GM18517 (cell line): ENCODE measurements at regions not wholly inside any gene's neighbourhood (a gene's known extent, or its start where the extent isn't known, plus 50 kb on each side); places are given as distances from the start of the nearest gene placed in this dataset.

Experiments used
- ATAC-seq: cut with Tn5 transposase; IDR thresholded peaks from one replicate; pipeline ENCODE4 v1.9.1; 2021; ENCODE audit warnings: mild to moderate bottlenecking, moderate library complexity; ENCODE audit not compliant: unreplicated experiment

DNA sequence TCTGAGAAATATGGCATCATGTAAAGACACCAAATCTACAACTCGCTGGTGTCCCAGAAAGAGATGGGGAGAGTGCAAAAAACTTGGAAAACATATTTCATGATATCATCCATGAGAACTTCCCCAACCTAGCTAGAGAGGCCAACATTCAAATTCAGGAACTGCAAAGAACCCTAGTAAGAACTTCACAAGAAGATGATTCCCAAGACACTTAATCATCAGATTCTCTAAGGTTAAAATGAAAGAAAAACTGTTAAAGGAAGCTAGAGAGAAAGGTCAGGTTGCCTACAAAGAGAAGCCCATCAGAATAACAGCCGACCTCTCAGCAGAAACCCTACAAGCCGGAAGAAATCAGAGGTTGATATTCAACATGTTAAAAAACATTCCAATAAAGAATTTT lies 95.5 kb upstream of the PRLR start:
- ATAC-seq: no peak

GRCh38 chr5:35324679-35325078 lies 94.4 kb upstream of the PRLR start:
- ATAC-seq: no peak

DNA sequence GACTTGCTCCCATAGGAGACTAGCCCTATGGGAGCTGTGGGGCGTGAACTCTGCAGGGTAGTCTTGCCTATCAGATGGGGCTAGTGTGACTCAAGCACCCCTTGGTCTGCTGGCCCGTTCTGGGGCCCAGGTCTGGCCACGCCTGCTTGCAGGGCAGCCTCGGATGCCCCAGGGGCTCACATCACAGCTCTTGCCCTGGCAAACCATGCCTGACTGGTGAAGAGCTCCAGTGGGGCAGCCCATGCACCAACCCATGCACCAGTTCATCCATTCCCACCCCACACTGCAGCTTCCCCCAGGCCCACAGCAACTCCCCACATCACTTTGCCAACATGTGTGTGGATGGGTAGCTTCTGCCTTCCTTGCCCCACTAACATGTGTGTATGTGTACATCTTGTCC lies 93.9 kb upstream of the PRLR start:
- no peak for ATAC-seq

DNA sequence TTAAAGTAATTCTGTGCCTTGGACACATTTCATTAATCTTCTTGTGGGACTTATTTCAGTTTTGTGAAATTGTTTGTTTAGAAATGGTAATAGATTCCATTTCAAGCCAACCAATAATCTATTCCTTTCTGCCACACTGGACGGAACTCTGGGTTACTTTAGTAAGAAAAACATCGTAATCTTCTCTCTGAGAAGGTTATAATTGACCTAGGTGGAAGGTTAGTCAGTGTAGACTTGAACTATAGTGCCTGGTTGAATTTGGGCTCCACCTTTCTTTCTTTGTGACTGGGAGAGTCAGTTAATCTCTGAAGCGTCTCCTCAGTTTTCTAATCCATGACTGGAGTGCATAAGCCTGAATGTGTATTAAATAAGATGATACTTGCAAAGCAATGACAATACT lies 89.7 kb upstream of the PRLR start:
- peak; percentile 25 for ATAC-seq

DNA sequence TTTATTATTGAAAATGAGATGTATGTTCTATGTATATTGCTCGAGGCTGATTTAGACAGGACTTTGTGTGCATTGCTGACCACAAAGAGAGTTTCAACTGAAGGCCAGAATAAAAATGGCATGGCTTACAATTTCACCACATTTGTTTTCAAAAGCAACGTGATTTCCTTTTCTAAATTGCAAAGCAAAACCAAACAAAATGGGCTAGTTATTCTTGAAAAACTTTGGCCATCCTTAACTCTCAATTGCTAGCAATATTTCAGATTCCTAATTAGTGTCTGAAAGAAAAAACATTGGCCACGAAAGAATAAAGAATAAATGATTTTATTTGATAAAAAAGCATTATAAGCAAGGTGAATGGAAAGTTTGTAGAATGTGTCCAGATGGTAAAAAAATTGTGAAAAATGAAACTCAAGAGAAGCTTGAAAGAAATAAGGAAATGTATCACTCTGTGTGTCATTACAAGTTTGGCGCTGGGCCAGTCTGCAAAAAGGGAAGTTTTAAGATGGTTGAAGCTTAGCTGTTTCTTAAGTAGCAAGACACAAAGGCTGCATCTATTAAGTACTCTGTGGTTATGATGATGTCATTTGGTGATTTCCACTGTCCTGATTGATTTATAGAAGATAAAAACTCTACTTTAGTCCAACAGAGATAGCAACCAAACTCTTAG lies 89.2 kb upstream of the PRLR start:
- peak; percentile 99 for ATAC-seq

GRCh38 chr5:35317586-35317985 lies 87.3 kb upstream of the PRLR start:
- ATAC-seq: no peak

- no peak for ATAC-seq
These were observed 86.5 kb upstream of the PRLR start for GRCh38 chr5:35316611-35317274.

DNA sequence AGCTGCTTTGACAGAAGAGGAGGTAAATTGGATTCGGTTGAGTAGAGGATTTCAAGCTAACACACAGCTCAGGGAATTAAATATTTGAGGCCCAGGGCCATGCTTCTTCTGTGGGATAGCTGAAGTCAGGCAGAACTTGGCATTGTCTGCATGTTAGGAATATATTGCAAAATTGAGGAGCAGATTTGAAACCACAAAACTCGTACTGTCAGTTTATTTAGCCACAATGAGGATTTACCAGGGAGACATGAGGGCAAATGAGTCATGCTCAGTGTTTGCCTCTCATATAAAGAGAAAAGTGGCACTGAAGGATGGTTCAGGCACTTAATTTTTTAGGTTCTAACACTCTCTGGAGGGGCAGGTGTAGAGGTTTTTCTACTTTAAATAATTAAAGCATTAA lies 83.0 kb upstream of the PRLR start:
- no peak for ATAC-seq

DNA sequence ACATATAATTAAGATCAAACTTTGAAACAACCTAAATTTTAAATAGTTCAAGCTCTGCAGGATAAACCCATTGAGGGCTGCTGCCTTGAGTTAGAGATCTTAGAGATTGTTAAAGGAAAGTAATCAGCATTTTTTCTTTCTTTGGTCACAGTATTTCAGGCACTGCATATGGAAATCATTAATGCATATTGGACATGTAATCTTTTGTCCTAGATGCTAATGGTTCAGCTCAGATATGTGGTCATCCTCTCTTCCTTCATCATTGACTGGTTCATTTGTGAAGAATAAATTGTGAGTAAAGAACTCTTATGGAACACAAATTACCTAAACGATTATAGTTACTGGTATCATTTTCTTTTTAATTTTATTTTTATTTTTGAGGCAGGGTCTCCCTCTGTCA lies 82.0 kb upstream of the PRLR start:
- no peak for ATAC-seq

GRCh38 chr5:35309365-35310130 lies 79.3 kb upstream of the PRLR start:
- ATAC-seq: no peak

GRCh38 chr5:35308421-35308820 lies 78.1 kb upstream of the PRLR start:
- ATAC-seq: no peak

DNA sequence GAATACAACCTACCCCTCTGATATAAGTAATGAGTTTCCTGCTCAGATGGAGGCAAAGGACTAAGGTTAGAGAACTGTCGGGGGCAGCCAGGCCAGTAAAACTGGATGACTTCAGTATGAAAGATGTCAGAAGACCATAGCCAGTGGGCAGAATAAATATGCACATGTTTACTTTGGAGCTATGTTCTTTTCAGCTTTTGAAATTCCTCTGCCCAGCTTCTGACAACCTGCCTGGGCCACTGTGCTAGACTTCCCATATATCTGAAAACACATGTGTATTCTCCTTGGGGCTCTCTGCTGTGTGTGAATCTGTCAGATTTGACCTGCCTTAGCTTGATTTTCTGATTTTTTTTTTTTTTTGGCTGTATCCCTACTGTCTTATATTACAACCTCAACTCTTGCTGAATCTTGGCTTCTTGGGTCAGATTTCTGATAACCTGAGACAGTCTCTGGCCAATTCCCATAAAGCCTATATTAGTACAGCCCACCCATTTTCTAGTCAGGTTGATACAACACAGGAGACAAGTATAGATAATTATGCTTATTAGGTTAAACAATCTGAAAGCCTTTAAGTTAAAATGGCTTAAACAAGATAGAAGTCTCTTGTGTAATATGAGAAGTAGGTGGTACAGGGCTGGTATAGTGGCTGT lies 76.6 kb upstream of the PRLR start:
- ATAC-seq: no peak

GRCh38 chr5:35305336-35306020 lies 75.2 kb upstream of the PRLR start:
- no peak for ATAC-seq

DNA sequence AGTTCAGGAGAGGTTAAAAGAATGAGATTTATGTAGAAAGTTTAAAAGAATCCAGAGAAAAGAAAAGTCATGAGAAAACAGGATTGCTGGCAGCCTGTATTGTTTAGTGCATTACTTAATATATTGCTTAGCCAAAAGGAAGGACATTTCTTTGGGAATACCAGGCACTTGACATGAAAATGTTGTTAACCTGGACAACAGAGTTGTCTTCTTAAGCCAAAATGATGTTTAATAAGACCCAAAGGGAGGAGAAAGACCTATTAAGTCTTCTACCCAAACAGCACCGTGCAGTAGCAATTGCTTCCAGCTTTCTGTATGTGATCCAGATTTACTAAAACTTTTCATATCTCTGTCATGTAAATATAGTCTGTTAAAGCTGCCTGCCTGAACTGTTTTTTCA lies 74.0 kb upstream of the PRLR start:
- no peak for ATAC-seq

DNA sequence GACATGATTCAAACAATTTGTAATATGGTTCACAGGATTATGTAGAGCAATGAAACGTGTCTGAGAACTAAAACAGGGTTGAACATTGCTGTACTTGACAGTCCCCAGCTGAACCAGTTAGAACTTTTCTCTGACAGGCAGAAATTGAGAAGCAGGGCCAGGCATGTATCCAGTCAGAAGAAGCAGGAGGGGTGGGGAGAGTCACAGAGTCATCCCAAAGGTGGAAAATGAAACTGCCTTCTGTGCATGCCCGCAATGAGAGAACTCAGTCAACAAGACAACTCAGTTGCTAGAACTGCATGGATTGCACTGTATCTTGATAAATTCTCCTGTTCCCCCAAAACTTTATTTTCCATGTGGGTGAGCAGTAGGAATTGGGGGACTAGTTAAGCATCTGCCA lies 72.9 kb upstream of the PRLR start:
- peak; percentile 47 for ATAC-seq

GRCh38 chr5:35302544-35302943 lies 72.3 kb upstream of the PRLR start:
- peak; percentile 96 for ATAC-seq

- no peak for ATAC-seq
These were observed 67.5 kb upstream of the PRLR start for GRCh38 chr5:35297755-35298154.

GRCh38 chr5:35294976-35295375 lies 64.7 kb upstream of the PRLR start:
- no peak for ATAC-seq

DNA sequence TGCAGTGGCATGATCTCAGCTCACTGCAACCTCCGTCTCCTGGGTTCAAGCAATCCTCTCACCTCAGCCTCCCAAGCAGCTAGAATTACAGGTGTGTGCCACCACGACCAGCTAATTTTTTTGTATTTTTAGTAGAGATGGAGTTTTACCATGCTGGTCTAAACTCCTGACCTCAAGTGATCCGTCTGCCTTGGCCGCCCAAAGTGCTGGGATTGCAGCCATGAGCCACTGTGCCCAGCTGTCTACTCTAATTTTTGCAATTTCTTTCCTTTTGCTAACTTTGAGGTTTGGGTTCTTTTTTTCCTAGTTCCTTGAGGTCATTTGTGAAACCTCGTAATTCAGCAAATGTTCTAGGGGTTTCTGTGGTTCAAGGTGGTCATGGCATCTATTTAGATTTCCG lies 63.7 kb upstream of the PRLR start:
- ATAC-seq: no peak

GRCh38 chr5:35285435-35285834 lies 55.1 kb upstream of the PRLR start:
- ATAC-seq: no peak

GRCh38 chr5:35285011-35285410 lies 54.7 kb upstream of the PRLR start:
- ATAC-seq: no peak
